GM12872 (cell line): ENCODE measurements at regions not wholly inside any gene's neighbourhood (a gene's known extent, or its start where the extent isn't known, plus 50 kb on each side); places are given as distances from the start of the nearest gene placed in this dataset.

ENCODE experiments used
- TF ChIP-seq, protein P1 (sequence below): IDR thresholded peaks from 3 replicates; pipeline ENCODE4 v1.5.1; 2011; ENCODE audit warnings: low read depth, mild to moderate bottlenecking, low read length, moderate library complexity; ENCODE audit not compliant: insufficient read depth

- TF ChIP-seq, protein P1, sequence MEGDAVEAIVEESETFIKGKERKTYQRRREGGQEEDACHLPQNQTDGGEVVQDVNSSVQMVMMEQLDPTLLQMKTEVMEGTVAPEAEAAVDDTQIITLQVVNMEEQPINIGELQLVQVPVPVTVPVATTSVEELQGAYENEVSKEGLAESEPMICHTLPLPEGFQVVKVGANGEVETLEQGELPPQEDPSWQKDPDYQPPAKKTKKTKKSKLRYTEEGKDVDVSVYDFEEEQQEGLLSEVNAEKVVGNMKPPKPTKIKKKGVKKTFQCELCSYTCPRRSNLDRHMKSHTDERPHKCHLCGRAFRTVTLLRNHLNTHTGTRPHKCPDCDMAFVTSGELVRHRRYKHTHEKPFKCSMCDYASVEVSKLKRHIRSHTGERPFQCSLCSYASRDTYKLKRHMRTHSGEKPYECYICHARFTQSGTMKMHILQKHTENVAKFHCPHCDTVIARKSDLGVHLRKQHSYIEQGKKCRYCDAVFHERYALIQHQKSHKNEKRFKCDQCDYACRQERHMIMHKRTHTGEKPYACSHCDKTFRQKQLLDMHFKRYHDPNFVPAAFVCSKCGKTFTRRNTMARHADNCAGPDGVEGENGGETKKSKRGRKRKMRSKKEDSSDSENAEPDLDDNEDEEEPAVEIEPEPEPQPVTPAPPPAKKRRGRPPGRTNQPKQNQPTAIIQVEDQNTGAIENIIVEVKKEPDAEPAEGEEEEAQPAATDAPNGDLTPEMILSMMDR = no peak
Observed at GRCh38 chr9:105024529-105024928, 96.6 kb upstream of the ABCA1 start.

GRCh38 chr9:105026451-105026850 lies 98.5 kb upstream of the ABCA1 start:
- TF ChIP-seq, protein P1 = no peak

DNA sequence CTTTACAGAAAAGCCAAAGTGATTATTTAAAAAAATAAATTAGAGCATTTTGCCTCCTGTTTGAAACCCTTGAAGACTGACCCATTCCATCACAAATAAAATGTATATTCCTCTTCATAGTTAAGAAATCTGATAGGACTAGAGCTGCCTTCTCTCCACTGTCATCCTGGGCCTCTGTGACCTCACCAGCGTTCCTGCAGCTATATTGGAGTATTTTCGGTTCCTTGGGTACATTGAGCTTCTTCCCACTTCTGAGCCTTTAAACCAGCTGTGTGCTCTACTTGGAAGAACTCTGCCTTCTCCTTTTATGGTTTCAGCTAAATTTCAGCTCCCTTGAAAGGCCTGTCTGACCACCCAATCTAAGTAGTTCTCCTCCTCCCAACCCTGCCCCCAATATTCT lies 99.1 kb upstream of the ABCA1 start:
- TF ChIP-seq, protein P1 = no peak

GRCh38 chr9:105030285-105030684 lies 102.3 kb upstream of the ABCA1 start:
- TF ChIP-seq, protein P1 = no peak

DNA sequence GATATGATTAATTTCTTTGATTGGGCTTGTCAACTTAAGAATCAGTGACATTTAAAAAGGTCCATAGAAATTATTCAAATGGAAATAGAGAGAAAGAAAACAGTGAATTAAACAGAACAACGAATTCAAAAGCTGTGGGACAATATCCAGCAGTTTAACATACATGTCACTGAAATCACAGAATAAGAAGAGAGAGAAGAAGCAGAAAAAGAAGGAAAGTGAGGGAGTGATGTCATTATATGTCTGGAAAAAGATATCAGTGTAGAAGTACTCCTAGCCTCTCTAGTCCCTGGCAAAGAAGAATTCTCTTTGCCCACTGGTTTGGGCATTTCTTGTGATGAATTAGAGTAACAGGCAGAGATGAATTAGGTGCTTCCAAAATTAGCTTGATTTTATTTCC lies 109.2 kb upstream of the ABCA1 start:
- TF ChIP-seq, protein P1 = no peak

GRCh38 chr9:105038051-105038450 lies 110.1 kb upstream of the ABCA1 start:
- TF ChIP-seq, protein P1 = no peak

DNA sequence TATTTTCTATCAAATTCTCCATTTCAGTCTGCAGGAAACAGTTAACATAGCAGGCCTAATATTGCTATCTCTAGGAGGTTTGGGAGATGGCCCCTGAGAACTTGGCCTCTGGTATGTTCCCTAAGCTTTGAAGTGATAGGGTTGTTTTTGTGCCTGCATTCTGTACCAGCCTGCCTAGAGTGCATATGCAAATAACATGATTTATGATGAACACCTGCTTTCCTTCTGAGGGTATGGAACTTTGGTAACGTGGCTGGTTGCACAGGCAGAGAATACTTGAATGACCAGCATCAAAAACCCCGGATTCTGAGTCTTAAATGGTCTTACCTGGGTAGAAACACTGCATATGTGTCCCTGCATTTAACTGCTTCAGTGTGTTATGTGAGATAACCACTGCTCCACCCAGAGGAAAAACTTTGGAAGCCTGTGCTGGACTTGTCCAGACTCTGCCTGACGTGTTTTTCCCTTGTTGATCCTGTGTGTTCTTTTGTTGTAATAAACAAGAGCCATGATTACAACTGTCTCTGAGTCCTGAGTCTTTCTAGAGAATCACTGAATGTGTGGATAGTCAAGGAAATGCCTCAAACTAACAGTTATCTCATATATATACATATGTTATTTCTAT lies 111.3 kb upstream of the ABCA1 start:
- TF ChIP-seq, protein P1 = no peak
